ENCODE measurements at regions not wholly inside any gene's neighbourhood (a gene's known extent, or its start where the extent isn't known, plus 50 kb on each side); places are given as distances from the start of the nearest gene placed in this dataset.

DNA sequence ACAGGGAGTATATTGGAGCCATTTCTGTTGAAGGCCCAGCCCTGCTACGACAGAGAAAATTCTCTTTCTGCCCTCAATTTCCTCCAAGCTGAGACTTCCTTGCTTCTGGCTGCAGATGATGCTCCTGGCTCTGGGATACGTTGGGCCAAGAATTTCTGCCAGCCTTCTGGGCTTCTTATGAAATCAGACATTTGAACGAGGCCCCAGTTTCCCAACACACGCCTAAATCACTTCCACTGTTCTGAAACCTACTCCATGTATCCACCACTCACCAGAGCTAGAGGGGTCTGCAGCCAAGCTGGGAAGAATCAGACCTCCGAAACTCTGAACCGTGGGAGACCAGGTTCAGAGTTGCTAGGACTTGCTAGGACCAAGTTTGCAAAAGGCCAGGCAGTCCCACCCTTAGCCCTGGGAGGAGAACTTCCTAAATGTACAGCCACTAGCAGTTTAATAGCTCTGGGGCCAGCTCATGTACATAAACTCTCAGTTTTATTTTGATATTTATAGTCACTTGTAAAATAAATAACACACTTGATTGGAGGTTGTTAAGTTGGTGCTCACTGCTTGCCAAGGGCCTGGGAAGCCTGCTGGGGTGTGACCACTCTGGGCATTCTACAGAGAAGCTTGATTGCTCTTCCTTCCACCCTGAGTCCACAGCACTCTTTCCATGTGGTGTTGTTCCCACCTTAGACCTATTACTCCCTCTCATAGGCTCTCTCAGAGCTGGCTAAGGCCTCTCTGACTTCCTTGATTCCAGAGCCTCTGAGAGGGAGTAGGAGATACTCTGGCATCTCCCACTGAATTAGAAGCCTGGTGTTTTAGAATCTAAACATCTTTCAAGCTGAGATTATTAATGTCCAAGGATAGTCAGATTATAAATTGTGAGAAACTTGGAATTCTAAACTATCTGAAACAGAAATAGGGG lies 83.4 kb upstream of the TRABD2B start:
- intact Hi-C loops (cut with micrococcal nuclease): no loop called here
- CTCF ChIA-PET: interaction anchor here (1.4 kb wide), 1 partner anchor 13 kb away, joined by 5 read pairs; no protein-coding TSS in a partner anchor
- peak; percentile 75 for ATAC-seq
- peaks cover 32% of the 10 kb centered on the region for H3K27me3 ChIP-seq (ENCODE audit: low read length)
- H3K9ac ChIP-seq (ENCODE audit: low read length): no peak overlapping the region
- BruUV-seq (replicated peaks): no TSS peak
- TF ChIP-seq EZH2 (IDR thresholded peaks at IDR 0.05; ENCODE audit: low read length, unreplicated experiment) (no peak), EZH2phosphoT487 (IDR thresholded peaks at IDR 0.05; ENCODE audit: borderline replicate concordance, low read length) (no peak)
- TF ChIP-seq, protein P1, sequence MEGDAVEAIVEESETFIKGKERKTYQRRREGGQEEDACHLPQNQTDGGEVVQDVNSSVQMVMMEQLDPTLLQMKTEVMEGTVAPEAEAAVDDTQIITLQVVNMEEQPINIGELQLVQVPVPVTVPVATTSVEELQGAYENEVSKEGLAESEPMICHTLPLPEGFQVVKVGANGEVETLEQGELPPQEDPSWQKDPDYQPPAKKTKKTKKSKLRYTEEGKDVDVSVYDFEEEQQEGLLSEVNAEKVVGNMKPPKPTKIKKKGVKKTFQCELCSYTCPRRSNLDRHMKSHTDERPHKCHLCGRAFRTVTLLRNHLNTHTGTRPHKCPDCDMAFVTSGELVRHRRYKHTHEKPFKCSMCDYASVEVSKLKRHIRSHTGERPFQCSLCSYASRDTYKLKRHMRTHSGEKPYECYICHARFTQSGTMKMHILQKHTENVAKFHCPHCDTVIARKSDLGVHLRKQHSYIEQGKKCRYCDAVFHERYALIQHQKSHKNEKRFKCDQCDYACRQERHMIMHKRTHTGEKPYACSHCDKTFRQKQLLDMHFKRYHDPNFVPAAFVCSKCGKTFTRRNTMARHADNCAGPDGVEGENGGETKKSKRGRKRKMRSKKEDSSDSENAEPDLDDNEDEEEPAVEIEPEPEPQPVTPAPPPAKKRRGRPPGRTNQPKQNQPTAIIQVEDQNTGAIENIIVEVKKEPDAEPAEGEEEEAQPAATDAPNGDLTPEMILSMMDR (conservative IDR thresholded peaks at IDR 0.05; ENCODE audit: low read depth, low read length): no peak
- no peak for DNase-seq
- no peaks in the 10 kb centered on the region for H3K36me3 ChIP-seq (ENCODE audit: low read depth, low read length)
- no peaks in the 10 kb centered on the region for H3K9me3 ChIP-seq (ENCODE audit: low read length)
- no peak overlapping the region for H2AFZ ChIP-seq (ENCODE audit: low read length)
- H3K4me1 ChIP-seq (ENCODE audit: insufficient read depth, low read length): no peaks in the 10 kb centered on the region
- POLR2A ChIA-PET (ENCODE audit: unreplicated experiment): no interaction called here
- no peak overlapping the region for H3K27ac ChIP-seq (ENCODE audit: low read length)
- no peak overlapping the region for H3K4me2 ChIP-seq (ENCODE audit: low read length)
- no peaks in the 10 kb centered on the region for H3K9me2 ChIP-seq (replicated peaks; ENCODE audit: low read length)
- H3K79me2 ChIP-seq (ENCODE audit: low read length): no peaks in the 10 kb centered on the region
- H4K20me1 ChIP-seq (ENCODE audit: low read length): no peaks in the 10 kb centered on the region
- no peaks in the 10 kb centered on the region for H3F3A ChIP-seq (ENCODE audit: low read length, unreplicated experiment)
- no peak overlapping the region for H3K4me3 ChIP-seq (ENCODE audit: low read length)

DNA sequence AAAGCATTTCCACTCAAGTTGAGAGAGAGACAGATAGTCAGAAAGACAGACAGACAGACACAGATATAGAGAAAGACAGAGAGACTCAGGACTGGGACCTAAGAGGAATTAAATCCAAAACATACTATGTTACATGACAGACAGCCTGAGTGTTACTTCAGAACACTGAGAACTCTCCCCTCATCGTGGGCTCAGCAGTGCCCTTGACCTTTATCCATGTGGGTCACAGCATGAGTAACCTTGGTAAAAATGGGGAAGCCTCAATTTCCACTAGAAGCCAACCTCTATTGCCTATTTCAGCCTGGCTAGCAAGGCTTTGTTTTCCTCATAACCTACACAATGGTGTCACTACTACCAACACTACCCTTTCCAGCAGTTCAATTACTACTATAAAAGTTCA lies 81.9 kb upstream of the TRABD2B start:
- no TSS peak for BruUV-seq (replicated peaks)
- CTCF ChIA-PET: no interaction called here

More for the DNA sequence above, 81.9 kb upstream of the TRABD2B start:
- Histone ChIP-seq H3K4me2 (ENCODE audit: low read length) (no peak overlapping the region), H3K9ac (ENCODE audit: low read length) (no peak overlapping the region), H3K79me2 (ENCODE audit: low read length) (no peaks in the 10 kb centered on the region), H3K9me3 (ENCODE audit: low read length) (no peaks in the 10 kb centered on the region), H4K20me1 (ENCODE audit: low read length) (no peaks in the 10 kb centered on the region), H3F3A (ENCODE audit: low read length, unreplicated experiment) (no peaks in the 10 kb centered on the region), H3K27ac (ENCODE audit: low read length) (no peak overlapping the region), H3K4me3 (ENCODE audit: low read length) (no peak overlapping the region), H3K4me1 (ENCODE audit: insufficient read depth, low read length) (no peaks in the 10 kb centered on the region), H2AFZ (ENCODE audit: low read length) (no peak overlapping the region), H3K27me3 (ENCODE audit: low read length) (peaks cover 20% of the 10 kb centered on the region; the same call in 1 of the 2 replicates), H3K9me2 (replicated peaks; ENCODE audit: low read length) (no peaks in the 10 kb centered on the region), H3K36me3 (ENCODE audit: low read depth, low read length) (no peaks in the 10 kb centered on the region)
- TF ChIP-seq, protein P1 (conservative IDR thresholded peaks at IDR 0.05; ENCODE audit: low read depth, low read length): no peak
- no peak for TF ChIP-seq EZH2phosphoT487 (IDR thresholded peaks at IDR 0.05; ENCODE audit: borderline replicate concordance, low read length)
- TF ChIP-seq EZH2 (IDR thresholded peaks at IDR 0.05; ENCODE audit: low read length, unreplicated experiment): no peak
- no peak for DNase-seq
- no peak for ATAC-seq
- POLR2A ChIA-PET (ENCODE audit: unreplicated experiment): no interaction called here
- intact Hi-C loops (cut with micrococcal nuclease): no loop called here
